ENCODE measurements at regions not wholly inside any gene's neighbourhood (a gene's known extent, or its start where the extent isn't known, plus 50 kb on each side); places are given as distances from the start of the nearest gene placed in this dataset.

- TF ChIP-seq ZNF148 (tag by site-specific recombination; IDR thresholded peaks at IDR 0.05; ENCODE audit: borderline replicate concordance) (no peak), KLF7 (tag by site-specific recombination; IDR thresholded peaks at IDR 0.05; ENCODE audit: borderline replicate concordance) (no peak), ZBTB7A (tag by site-specific recombination; IDR thresholded peaks at IDR 0.05; ENCODE audit: low read depth) (no peak), CTCF (tag by site-specific recombination; IDR thresholded peaks at IDR 0.05) (no peak), ZNF660 (tag by site-specific recombination; IDR thresholded peaks at IDR 0.05) (no peak), ZNF529 (tag by site-specific recombination; IDR thresholded peaks at IDR 0.05; ENCODE audit: insufficient replicate concordance) (no peak), REST (tag by site-specific recombination; IDR thresholded peaks at IDR 0.05) (no peak), ZNF335 (tag by site-specific recombination; conservative IDR thresholded peaks at IDR 0.05) (no peak), ZNF311 (tag by site-specific recombination; IDR thresholded peaks at IDR 0.05; ENCODE audit: borderline replicate concordance) (no peak), ZNF621 (tag by site-specific recombination; IDR thresholded peaks at IDR 0.05) (no peak), ZNF530 (tag by site-specific recombination; IDR thresholded peaks at IDR 0.05; ENCODE audit: low read depth) (no peak), REPIN1 (tag by site-specific recombination; IDR thresholded peaks at IDR 0.05; ENCODE audit: low read depth) (no peak), ZNF18 (tag by site-specific recombination; IDR thresholded peaks at IDR 0.05) (no peak)
Measured at GRCh38 chr3:90128391-90128790, 1021.0 kb downstream of the EPHA3 start.

Data from HEK293 (cell line).